ENCODE measurements at regions not wholly inside any gene's neighbourhood (a gene's known extent, or its start where the extent isn't known, plus 50 kb on each side); places are given as distances from the start of the nearest gene placed in this dataset.

GRCh38 chrX:857376-857775, 226.8 kb downstream of the SHOX start:
- CTCF ChIA-PET = no interaction called here
- H3K4me1 ChIP-seq (ENCODE audit: insufficient read depth, low read length) = no peaks in the 10 kb centered on the region

GRCh38 chrX:856566-857290, 226.1 kb downstream of the SHOX start:
- DNase-seq (no peak), ATAC-seq (ENCODE audit: poor library complexity) (no peak)
- H3K4me1 Mint-ChIP-seq (ENCODE audit: low read depth) = no peaks in the 10 kb centered on the region
- intact Hi-C loops (cut with DNase I, micrococcal nuclease) = no loop called here
- Histone ChIP-seq H3K9me3 (ENCODE audit: control insufficient read depth in 1 of 2, insufficient read depth in 1 of 2, low read length in 2 of 2) (peaks cover 0 to 32% of the 10 kb centered on the region in 2 experiments), H3K36me3 (ENCODE audit: insufficient read depth, low read length) (no peaks in the 10 kb centered on the region), H3K4me1 (ENCODE audit: insufficient read depth, low read length) (no peaks in the 10 kb centered on the region), H3K27me3 (ENCODE audit: control insufficient read depth in 1 of 2, insufficient read depth in 2 of 2, low read length in 2 of 2) (no peaks in the 10 kb centered on the region), H3K4me3 (ENCODE audit: low read length) (no peak overlapping the region), H3K27ac (ENCODE audit: low read depth in 1 of 2, low read length in 2 of 2) (no peak overlapping the region)
- H3K36me3 Mint-ChIP-seq (ENCODE audit: low read depth) = no peaks in the 10 kb centered on the region
- H3K9me3 Mint-ChIP-seq = peaks cover 7% of the 10 kb centered on the region
- no peak overlapping the region for H3K4me3 Mint-ChIP-seq
- TF ChIP-seq CTCF (IDR thresholded peaks at IDR 0.05) = no peak
- POLR2A ChIA-PET = no interaction called here
- CTCF ChIA-PET = no interaction called here
- H3K27me3 Mint-ChIP-seq = peaks cover 6% of the 10 kb centered on the region
- H3K27ac Mint-ChIP-seq = no peak overlapping the region

More at GRCh38 chrX:857376-857775, 226.8 kb downstream of the SHOX start:
- DNase-seq (no peak), ATAC-seq (ENCODE audit: poor library complexity) (no peak)
- POLR2A ChIA-PET = no interaction called here
- H3K9me3 Mint-ChIP-seq = peaks cover 7% of the 10 kb centered on the region
- no peak for TF ChIP-seq CTCF (IDR thresholded peaks at IDR 0.05)
- no peaks in the 10 kb centered on the region for H3K36me3 Mint-ChIP-seq (ENCODE audit: low read depth)
- no peak overlapping the region for H3K27ac Mint-ChIP-seq
- Histone ChIP-seq H3K27ac (ENCODE audit: low read depth in 1 of 2, low read length in 2 of 2) (no peak overlapping the region), H3K27me3 (ENCODE audit: control insufficient read depth in 1 of 2, insufficient read depth in 2 of 2, low read length in 2 of 2) (no peaks in the 10 kb centered on the region), H3K36me3 (ENCODE audit: insufficient read depth, low read length) (no peaks in the 10 kb centered on the region), H3K4me3 (ENCODE audit: low read length) (no peak overlapping the region), H3K9me3 (ENCODE audit: control insufficient read depth in 1 of 2, insufficient read depth in 1 of 2, low read length in 2 of 2) (peaks cover 0 to 35% of the 10 kb centered on the region in 2 experiments)
- intact Hi-C loops (cut with DNase I, micrococcal nuclease) = no loop called here
- peaks cover 5% of the 10 kb centered on the region for H3K27me3 Mint-ChIP-seq
- no peak overlapping the region for H3K4me3 Mint-ChIP-seq
- H3K4me1 Mint-ChIP-seq (ENCODE audit: low read depth) = no peaks in the 10 kb centered on the region

- no peak overlapping the region for H3K27ac ChIP-seq (ENCODE audit: low read depth in 1 of 2, low read length in 2 of 2)
- Mint-ChIP-seq H3K4me3 (no peak overlapping the region), H3K9me3 (peaks cover 6% of the 10 kb centered on the region), H3K27me3 (peaks cover 14% of the 10 kb centered on the region), H3K36me3 (ENCODE audit: low read depth) (no peaks in the 10 kb centered on the region), H3K27ac (no peak overlapping the region), H3K4me1 (ENCODE audit: low read depth) (peaks cover 7% of the 10 kb centered on the region)
- H3K4me3 ChIP-seq (ENCODE audit: low read length) = no peak overlapping the region
- ATAC-seq (ENCODE audit: poor library complexity) (no peak), DNase-seq (no peak)
- no peaks in the 10 kb centered on the region for H3K36me3 ChIP-seq (ENCODE audit: insufficient read depth, low read length)
- no peaks in the 10 kb centered on the region for H3K4me1 ChIP-seq (ENCODE audit: insufficient read depth, low read length)
- intact Hi-C loops (cut with DNase I, micrococcal nuclease) = no loop called here
- ChIA-PET CTCF (no interaction called here), POLR2A (no interaction called here)
- peaks cover 0 to 22% of the 10 kb centered on the region in 2 experiments for H3K9me3 ChIP-seq (ENCODE audit: control insufficient read depth in 1 of 2, insufficient read depth in 1 of 2, low read length in 2 of 2)
- H3K27me3 ChIP-seq (ENCODE audit: control insufficient read depth in 1 of 2, insufficient read depth in 2 of 2, low read length in 2 of 2) = no peaks in the 10 kb centered on the region
- TF ChIP-seq CTCF (IDR thresholded peaks at IDR 0.05) = no peak
Observed at GRCh38 chrX:853304-853703, 222.7 kb downstream of the SHOX start.

Measured in CD4-positive, alpha-beta T cell (primary cell).